Lower leg skin (tissue), 3 donors: ENCODE measurements at regions not wholly inside any gene's neighbourhood (a gene's known extent, or its start where the extent isn't known, plus 50 kb on each side); places are given as distances from the start of the nearest gene placed in this dataset.

ENCODE experiments used
- CTCF ChIP-seq, 3 donors: fragments of 450-650 bp; IDR thresholded peaks; one replicate each; pipeline ENCODE4 v1.5.1; 2016; ENCODE audit warnings: antibody characterized with exemption in 3 of 3, mild to moderate bottlenecking in 3 of 3, moderate library complexity in 2 of 3
- POLR2A ChIP-seq, 2 donors: fragments of 450-650 bp; IDR thresholded peaks; one replicate each; pipeline ENCODE4 v1.6.1; 2016 to 2017; ENCODE audit warnings: antibody characterized with exemption in 2 of 2, mild to moderate bottlenecking in 1 of 2, moderate library complexity in 1 of 2

GRCh38 chr6:55950071-55950814 is 74.9 kb upstream of the BMP5 start:
- TF ChIP-seq CTCF (IDR thresholded peaks at IDR 0.05) = no peak
- no peak for TF ChIP-seq POLR2A (IDR thresholded peaks at IDR 0.05)
